Fibroblast of skin of right quadriceps (primary cell): ENCODE measurements at regions not wholly inside any gene's neighbourhood (a gene's known extent, or its start where the extent isn't known, plus 50 kb on each side); places are given as distances from the start of the nearest gene placed in this dataset.
A peak's percentile ranks its signal among the peaks of the same experiment; 100 is the strongest.
"Not testable (repeated sequence)": the region's sequence is repeated elsewhere in the genome, so short reads cannot be mapped to it uniquely, and the experiment has no call there.

Experiments
- DNase-seq: peaks from one replicate; pipeline ENCODE4 v3.0.0-alpha.2; 2013

DNA sequence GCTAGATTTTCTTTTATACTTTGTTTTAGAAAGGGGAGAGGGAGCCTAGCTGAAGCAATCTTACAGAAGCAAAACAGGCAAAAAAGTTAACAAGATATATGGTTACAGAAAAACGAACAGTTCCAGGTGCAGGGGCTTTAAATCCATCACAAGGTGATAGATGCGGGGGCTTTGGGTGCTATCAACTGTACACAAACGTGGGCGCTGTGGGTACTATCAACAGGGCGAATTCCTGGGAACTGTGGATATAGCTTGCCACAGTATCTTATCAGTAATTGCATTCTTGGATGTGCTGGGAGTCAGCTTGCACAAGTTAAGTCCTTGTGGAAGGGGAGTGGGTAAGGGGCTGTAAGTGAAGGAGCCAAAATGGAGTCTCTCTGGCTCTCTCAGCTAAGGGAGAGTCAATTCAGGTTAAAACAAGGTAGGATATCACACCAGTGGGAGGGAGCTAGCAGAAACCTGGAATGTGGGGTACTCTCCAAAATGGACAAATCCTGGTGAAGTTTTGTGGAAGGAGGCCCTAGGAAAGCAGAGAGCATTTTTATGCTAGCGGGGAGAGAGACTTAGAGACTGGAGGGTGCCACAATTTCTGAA, 325.8 kb upstream of the SPHKAP start:
- DNase-seq, result no peak

DNA sequence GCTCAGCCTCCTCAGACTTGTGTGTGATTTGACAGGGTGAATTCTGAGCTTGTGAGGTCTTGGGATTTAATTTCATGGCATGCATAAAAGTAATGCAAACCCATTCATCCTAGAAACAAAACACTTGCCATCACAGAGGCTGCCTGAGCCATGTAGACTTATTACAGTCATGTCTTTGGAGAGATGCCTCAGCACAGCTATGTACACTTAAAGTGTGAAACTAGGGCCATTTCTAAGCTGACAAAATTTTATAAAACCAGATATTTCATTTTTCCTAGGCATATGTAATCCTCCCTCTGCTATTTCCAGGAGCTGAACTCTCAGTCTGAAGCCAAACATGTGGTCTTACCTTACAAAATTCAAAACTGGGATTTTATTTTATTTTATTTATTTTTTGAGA, 322.2 kb upstream of the SPHKAP start:
- no peak for DNase-seq

DNA sequence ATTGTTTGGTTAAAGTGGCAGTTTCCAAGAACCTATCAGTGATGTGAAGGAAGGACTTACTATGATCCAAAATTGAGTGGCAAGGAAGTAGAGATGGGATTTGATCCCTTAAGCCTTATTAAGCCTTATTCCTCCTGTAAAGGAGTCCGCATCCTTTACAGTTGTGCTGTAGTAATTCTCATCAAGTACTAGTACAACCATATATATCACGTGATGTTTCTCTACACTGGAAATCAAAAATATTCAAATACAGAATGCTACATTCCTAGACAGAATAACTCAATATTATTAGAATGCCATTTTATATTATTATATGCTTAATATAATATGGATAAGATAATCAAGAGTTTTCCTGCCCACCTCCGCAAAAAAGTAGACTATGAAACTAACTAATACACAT, 312.4 kb upstream of the SPHKAP start:
- no peak for DNase-seq

DNA sequence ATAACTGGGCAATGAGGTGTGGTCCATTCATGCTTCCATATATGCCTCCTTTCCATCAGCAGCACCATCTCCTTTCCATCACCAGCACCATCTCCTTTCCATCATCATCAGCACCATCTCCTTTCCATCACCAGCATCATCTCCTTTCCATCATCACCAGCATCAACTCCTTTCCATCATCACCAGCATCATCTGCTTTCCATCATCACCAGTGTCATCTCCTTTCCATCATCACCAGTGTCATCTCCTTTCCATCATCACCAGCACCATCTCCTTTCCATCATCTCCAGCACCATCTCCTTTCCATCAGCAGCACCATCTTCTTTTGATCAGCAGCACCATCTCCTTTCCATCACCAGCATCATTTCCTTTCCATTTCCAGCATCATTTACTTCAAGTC, 297.5 kb upstream of the SPHKAP start:
- no peak for DNase-seq

DNA sequence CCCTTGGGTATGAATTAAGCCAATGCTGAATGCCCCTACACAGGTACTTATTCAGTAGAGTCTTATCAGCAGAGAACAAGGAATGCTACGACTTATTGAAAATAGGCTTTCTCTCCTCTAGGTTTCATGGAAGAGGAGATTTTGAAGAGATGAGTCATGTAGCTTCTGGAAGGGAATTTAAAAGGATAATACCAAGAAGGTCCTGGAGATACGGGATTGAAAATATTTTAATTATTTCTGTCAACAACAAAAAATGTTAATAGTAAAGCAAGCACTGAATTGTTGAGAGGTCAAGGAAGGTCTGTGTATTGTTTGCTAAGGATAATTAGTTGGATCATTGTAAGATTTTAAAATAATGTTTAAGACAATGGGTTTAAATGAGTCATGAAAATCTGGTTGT, 293.0 kb upstream of the SPHKAP start:
- DNase-seq, result peak; percentile 57

DNA sequence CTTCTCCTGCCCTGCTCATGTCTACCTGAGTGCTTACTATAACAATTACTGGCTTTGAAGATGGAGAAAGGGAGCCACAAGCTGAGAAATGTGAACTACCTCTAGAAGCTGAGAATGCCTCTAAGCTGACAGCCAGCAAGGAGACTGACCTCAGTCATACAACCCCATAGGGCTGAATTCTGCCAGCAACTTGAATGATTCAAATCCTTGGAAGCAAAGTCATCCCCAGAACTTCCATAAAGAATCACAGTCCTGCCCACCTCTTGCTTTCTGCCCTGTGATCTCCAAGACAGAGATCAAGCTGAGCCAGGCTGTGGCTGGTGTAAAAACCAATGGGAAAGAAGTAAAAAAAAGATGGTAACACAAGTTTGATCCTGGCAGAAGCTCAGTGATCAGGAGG, 288.2 kb upstream of the SPHKAP start:
- DNase-seq, result no peak

DNA sequence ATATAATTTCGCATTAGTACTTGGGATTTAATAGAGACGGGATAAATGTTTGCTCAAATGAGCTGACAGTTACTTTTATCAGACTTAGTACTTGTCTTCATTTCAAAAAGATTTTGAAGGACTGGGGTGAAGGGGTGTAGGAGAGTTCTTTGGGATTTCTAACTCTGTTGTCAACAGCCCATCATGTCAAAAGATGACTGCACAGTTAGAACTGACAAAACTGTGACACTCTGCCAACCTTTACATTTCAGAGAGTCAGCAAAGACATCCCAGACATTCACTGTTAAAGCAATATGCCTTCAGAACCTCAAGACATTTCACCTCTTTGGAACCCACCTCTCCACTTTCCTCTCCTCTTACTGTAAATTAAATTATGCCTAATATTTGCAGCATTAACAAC, 285.4 kb upstream of the SPHKAP start:
- DNase-seq, result no peak

DNA sequence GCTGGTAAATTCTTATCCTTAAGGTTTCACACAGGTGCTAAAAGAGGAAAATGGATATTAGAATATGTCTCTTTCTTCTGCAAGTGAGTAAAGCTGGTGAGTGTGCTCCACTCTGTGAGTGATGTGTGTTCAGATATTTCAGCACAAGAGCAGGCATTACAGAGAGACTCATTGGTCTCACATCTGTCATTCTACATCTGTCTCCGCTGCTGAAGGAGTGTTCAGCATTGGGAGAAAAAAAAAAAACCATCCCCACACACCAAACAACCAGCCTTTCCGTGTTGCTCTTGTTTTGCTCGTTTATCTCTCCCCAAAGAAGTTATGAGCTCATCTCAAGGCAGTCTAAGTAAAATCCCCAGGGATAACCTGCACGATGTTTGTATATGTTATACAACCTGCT, 283.9 kb upstream of the SPHKAP start:
- DNase-seq, result no peak

DNA sequence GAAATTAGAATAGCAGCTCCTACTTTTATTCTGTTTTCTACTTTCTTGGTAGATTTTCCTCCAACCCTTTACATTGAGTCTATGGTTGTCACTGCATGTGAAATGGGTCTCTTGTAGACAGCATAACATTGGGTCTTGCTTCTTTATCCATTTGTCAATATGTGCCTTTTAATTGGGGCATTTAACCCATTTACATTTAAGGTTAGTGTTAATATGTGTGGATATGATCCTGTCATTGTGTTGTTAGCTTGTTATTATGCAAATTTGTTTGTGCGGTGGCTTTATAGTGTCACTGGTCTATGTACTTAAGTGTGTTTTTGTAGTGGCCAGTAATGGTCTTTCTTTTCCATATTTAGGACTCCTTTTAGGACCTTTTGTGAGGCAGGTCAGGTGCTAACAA, 276.9 kb upstream of the SPHKAP start:
- DNase-seq, result no peak

DNA sequence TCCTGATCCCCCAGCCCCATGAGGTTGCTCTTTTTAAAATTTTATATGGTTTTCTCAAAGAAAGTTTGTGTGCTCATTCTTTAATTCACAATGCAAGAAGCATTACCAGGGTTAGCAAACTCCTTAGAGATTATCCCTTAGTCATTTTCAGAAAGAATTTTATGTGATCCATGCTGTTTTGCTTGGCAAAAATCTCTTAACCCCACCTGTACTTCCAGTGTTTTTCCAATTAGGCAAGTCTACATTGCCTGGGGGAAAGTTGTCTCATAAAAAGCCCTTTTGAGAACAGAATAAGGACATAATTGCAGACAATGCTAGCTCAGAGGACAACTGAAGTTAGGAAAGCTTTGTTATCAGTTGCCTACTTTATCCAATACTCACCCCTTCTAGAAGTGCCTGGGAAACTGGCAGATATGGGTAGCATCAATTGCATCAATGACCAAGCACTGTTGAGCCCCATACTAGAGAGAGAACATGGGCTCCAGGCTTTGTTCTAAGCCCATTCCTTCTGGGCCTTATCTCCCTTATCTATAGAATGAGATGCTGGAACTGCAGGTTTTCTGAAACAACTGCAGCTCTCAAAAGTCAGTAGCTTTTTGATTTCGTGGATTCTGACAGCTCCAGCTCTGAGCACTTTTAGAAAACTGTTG, 265.9 kb upstream of the SPHKAP start:
- DNase-seq, result no peak

DNA sequence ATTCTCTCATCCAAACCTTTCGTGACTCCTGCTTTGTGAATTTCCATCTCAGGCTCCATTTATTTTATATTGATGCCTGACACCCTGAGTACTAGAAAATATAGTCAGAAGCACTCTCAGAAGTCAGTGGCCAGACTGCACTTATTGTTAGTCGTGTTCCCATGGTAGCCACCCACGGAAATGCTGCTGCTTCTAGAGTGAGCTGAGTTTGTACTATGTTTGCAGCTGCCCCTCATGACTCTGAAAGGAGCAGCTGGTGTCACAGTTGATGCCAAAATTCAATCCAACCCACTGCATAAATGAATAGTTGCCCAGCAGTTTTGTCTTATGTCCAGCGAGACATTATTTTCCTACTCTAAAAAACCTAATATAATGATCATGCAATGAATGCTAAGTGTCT, 265.2 kb upstream of the SPHKAP start:
- DNase-seq, result peak; percentile 3

DNA sequence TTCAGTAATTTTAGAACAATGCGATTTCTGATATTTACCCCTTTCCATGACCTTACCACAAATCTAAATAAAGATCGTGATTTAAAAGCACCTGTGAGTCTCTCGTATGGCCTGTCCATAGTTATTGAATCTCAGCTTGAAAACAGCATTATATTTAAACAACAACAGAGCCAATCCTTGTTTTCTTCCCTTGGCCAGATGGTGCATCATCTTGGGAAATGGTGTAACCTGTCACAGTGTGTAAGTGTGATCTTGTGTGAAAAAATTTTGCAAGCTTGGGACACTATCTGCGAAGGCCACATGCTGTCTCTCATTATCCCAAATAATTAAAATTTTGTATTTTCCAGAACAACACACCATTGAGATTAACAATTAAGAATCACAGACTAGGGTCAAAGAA, 262.7 kb upstream of the SPHKAP start:
- no peak for DNase-seq

DNA sequence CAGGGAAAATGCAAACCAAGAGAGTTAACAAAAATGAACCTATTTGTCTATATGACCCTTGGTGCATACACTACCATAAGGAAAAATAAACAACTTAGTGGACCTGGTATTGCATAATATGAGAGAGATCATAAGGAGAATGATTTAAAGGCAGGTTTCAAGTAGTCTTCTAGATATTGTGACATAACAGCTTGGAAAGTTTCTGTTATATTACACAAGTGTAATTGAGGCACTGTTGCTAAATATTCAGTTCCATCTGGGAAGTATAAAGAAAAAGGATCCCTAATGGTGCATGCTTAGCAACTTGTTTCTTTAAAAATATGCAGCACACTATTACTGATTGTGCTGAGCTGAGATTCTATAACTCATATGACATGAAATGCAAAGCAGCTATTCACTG, 252.2 kb upstream of the SPHKAP start:
- no peak for DNase-seq

DNA sequence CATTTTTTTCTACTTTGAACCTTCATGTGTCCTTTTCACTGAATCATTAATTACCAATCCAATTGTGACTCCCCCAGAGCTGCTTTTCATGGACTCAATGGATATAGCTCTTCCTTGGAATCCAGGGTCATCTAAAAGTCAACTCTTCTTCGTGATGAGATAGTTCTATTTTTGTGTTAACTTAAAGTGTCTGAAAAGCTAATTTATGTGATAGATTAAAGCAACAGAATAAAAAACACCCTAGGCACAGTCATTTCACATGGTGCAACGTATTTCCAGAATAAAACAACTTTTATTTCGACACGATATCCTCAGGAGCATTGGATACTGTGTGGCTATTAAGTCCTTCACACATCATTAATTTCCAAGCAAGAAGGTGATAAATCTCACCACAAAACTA, 250.6 kb upstream of the SPHKAP start:
- no peak for DNase-seq

DNA sequence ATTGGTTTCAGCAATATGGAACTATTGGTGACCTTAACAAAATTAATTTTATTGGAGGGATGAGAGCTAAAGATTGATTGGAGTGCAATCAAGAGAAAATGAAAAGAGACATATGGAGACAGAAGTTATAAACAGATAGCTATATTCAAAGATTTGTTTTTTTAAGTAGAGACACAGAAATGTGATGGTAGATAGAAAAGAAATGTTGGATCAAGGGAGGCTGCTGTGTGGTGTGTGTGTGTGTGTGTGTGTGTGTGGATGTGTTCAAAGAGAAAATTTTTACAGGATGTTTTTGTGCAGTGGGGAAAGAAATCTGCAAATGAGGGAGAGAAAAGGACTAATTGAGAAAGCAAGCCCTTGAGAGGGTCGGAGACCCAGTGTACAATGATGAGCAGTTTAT, 249.5 kb upstream of the SPHKAP start:
- no peak for DNase-seq

DNA sequence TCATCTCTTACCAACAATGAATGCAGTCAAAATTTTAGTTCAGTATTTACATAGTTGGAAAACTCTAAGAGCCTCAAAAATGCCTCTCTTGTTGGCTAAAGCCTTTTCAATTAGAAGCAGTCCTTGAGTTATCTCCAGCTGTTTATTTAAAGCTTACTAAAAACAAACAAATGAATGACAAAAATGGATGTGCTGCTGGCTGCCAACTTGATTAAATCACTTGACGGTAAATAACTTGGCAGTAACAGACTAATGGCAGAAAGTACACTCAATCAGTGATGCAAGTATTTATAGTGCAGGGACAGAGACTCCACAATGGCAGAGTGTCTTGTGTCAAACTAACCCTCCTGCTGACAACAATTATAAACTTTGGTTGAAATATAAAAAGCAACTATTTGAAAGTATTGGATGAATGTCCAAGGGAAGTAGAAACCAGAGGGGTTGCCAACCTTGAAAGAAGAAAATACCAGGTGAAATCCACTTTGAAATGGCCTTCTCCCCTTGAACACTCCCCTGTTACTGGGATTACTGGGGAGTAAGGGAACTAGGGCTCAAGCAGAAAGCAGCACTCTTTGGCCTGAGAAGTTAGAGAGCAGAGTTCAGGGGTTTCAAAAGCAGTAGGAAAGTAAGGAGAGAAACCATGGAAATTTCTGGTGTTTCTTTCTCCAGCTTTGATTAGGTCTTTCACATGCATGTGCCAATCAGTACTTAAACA, 245.2 kb upstream of the SPHKAP start:
- DNase-seq, result no peak

DNA sequence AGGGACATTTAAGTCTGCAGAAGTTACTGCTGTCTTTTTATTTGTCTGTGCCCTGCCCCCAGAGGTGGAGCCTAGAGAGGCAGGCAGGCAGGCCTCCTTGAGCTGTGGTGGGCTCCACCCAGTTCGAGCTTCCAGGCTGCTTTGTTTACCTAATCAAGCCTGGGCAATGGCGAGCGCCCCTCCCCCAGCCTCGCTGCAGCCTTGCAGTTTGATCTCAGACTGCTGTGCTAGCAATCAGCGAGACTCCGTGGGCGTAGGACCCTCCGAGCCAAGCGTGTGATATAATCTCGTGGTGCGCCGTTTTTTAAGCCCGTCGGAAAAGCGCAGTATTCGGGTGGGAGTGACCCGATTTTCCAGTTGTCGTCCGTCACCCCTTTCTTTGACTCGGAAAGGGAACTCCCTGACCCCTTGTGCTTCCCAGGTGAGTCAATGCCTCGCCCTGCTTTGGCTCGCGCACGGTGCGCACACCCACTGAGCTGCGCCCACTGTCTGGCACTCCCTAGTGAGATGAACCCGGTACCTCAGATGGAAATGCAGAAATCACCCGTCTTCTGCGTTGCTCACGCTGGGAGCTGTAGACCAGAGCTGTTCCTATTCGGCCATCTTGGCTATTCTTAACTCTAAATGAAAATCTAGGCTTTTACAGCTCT, 244.0 kb upstream of the SPHKAP start:
- DNase-seq, result not testable (repeated sequence)

DNA sequence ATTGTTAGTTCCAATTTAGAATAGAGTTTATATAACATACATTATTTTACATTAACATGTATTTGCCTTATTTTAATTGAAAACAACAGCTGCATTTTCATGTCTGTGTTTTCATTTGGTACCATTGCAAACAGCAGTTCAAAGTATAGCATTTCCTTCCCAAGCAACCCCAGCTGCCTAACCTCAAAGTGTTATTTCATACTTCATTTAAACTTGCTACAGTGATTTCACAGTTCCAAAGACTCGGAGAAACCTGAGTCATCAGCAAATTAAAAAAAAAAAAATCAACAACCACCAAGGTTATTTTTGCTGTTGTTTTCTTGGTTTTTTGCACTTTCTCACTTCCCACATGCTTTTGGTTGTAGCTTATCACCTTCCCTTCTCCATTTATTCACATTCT, 236.5 kb upstream of the SPHKAP start:
- peak; percentile 1 for DNase-seq

DNA sequence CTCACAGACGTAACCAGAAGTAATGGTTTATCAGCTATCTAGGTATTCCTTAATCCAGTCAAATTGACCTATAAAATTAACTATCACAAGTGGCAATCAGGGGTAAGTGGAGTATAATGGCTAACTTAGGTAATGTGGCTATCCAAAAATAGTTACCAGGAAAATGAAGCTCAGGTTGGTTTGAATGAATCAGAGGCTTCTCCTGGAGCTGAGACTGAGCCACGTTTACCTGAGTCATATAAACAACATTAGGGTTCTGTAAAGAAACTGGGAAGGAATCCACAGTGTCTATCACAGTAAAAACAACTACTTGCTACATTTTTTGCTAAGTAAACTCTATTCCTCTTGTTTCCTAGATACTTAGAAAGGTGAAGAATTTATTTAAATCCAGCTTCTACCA, 236.0 kb upstream of the SPHKAP start:
- peak; percentile 1 for DNase-seq

DNA sequence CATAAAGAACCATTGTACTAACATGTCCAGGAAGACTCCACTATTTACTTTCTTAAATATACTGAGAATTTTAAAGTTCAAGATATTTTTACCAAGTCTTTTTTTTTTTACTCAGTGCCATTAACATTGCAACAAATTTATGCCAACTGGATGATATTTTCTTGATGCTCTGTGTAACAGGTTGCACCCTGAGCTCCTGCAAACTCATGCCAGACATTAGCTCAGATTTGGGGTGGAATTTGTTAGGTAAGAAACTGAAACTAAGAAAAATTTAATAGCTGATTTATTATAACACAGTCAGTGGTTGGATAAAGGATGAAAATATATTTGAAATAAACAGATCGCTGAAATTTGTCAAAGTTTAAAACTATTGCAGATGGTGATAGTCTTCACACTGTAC, 228.6 kb upstream of the SPHKAP start:
- DNase-seq, result no peak

DNA sequence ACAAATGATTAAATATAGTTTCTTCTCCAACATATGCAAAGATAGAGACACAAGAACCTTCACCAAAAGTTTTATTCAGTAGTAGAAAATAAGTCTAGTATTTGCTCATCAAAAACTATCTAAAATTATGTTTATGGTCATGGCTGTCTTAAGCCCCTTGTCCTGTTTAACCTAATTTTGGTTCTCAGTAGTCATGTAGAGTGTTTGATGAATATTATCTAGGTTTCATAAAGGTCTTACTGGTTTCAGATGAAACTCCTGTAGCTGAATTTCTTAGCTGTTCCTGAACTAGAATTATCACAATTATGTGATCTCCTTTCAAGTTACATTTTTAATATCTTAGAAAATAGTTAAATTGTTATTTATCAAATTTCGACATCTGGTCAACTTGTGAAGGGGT, 228.0 kb upstream of the SPHKAP start:
- no peak for DNase-seq

DNA sequence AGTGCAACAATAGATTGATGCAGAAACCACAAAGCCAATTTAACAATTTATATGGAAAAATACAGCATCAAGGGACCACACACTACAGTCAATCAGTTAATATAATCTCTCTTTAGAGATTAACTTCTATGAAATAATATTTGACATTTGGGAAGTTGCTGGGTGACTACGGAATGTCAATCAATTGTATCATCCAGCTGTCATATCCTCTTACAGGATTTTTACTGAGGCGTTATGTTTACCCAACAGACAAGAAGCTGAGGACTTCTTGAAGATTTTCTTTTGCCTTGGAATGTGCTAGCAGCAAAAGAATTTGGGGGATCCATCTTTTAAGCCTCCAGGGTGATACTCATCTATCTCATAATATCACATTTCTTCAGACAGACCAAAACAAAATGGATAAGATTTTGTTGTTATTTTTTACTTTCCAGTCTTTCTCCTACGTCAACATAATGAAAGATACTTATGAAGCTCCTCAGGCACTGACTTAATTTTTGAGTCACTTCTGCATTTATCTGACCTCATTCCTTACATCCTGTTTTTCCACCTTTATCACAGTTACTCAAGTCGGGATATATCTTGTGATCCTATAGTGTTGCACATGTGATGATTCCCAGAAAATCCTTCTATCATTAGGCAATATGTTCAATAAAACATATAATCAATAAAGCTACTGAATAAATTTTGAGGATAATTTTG, 227.2 kb upstream of the SPHKAP start:
- DNase-seq, result no peak

DNA sequence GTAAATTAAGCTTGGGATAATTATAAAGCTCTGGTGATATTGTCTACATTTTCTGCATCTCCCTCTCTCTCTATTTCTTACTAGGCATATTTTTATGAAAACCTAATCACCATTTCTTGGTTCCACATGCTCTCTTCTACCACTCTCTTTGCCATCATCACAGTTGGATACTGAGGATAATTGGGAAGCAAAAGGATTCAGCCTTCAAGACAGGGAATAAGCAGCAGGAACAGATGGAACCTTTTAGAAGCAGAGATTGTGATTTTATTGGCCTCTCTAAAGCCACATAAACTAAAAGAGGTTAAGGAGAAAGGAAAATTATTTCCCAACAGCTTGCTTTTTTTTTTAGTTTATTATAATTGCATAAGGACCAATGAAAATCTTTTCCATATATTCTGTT, 226.3 kb upstream of the SPHKAP start:
- no peak for DNase-seq
